Glutamatergic neuron (in vitro differentiated cells): ENCODE measurements at regions not wholly inside any gene's neighbourhood (a gene's known extent, or its start where the extent isn't known, plus 50 kb on each side); places are given as distances from the start of the nearest gene placed in this dataset.

Experiments used
- DNase-seq: peaks from one replicate; pipeline ENCODE4 v3.0.0; 2022
- H3K27ac Mint-ChIP-seq: one replicate; pipeline ENCODE4 v1.8.0; 2020; ENCODE audit warnings: mild to moderate bottlenecking, mixed read lengths, inconsistent platforms; ENCODE audit not compliant: unreplicated experiment
- H3K27me3 Mint-ChIP-seq: one replicate; pipeline ENCODE4 v1.8.0; 2020; ENCODE audit warnings: mild to moderate bottlenecking, moderate library complexity, mixed read lengths, inconsistent platforms; ENCODE audit not compliant: unreplicated experiment
- H3K36me3 Mint-ChIP-seq: one replicate; pipeline ENCODE4 v1.8.0; 2020; ENCODE audit warnings: mild to moderate bottlenecking, mixed read lengths, inconsistent platforms; ENCODE audit not compliant: unreplicated experiment
- H3K4me1 Mint-ChIP-seq: one replicate; pipeline ENCODE4 v1.8.0; 2020; ENCODE audit warnings: mild to moderate bottlenecking, low read depth, mixed read lengths, inconsistent platforms; ENCODE audit not compliant: unreplicated experiment
- H3K4me3 Mint-ChIP-seq: one replicate; pipeline ENCODE4 v1.8.0; 2020; ENCODE audit warnings: mild to moderate bottlenecking, mixed read lengths, inconsistent platforms; ENCODE audit not compliant: unreplicated experiment
- H3K9me3 Mint-ChIP-seq: one replicate; pipeline ENCODE4 v1.8.0; 2020; ENCODE audit warnings: mild to moderate bottlenecking, moderate library complexity, mixed read lengths, inconsistent platforms; ENCODE audit not compliant: unreplicated experiment
- TF ChIP-seq, protein P1 (sequence below): fragments of 200-600 bp; sonication (generic); IDR thresholded peaks from one replicate; pipeline ENCODE4 v1.5.0; 2021; ENCODE audit not compliant: partially characterized antibody, unreplicated experiment

DNA sequence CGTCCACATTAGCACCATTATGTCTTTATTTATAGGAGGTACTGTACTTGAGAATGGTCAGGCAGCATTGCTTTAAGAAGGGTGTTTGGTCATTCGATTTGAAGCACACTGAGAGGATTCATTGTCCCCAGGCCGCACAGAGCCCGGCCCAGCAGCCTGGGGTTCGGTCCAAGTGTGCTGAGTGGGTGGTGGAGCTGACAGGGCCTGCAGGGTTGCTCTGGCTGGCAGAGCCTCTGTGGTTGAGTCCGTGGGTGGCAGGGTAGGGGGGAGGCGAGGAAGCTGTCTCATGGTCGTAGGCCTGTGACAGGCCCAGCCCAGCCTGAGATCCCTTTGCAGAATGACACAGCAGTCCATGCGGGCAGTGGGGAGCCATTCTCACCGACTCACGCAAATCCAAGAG, 227.7 kb upstream of the TOPAZ1 start:
- DNase-seq, result no peak
- H3K36me3 Mint-ChIP-seq, result no peaks in the 10 kb centered on the region
- TF ChIP-seq, protein P1, sequence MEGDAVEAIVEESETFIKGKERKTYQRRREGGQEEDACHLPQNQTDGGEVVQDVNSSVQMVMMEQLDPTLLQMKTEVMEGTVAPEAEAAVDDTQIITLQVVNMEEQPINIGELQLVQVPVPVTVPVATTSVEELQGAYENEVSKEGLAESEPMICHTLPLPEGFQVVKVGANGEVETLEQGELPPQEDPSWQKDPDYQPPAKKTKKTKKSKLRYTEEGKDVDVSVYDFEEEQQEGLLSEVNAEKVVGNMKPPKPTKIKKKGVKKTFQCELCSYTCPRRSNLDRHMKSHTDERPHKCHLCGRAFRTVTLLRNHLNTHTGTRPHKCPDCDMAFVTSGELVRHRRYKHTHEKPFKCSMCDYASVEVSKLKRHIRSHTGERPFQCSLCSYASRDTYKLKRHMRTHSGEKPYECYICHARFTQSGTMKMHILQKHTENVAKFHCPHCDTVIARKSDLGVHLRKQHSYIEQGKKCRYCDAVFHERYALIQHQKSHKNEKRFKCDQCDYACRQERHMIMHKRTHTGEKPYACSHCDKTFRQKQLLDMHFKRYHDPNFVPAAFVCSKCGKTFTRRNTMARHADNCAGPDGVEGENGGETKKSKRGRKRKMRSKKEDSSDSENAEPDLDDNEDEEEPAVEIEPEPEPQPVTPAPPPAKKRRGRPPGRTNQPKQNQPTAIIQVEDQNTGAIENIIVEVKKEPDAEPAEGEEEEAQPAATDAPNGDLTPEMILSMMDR, result no peak
- H3K4me1 Mint-ChIP-seq, result peaks cover 5% of the 10 kb centered on the region
- H3K9me3 Mint-ChIP-seq, result peaks cover 2% of the 10 kb centered on the region
- no peak overlapping the region for H3K27ac Mint-ChIP-seq
- H3K27me3 Mint-ChIP-seq, result peaks cover 5% of the 10 kb centered on the region
- no peak overlapping the region for H3K4me3 Mint-ChIP-seq

GRCh38 chr3:44015170-44015569, 226.5 kb upstream of the TOPAZ1 start:
- Mint-ChIP-seq H3K9me3 (peaks cover 2% of the 10 kb centered on the region), H3K4me1 (peaks cover 12% of the 10 kb centered on the region), H3K4me3 (no peak overlapping the region), H3K36me3 (no peaks in the 10 kb centered on the region), H3K27me3 (peaks cover 5% of the 10 kb centered on the region), H3K27ac (no peak overlapping the region)
- TF ChIP-seq, protein P1, result no peak
- DNase-seq, result no peak

DNA sequence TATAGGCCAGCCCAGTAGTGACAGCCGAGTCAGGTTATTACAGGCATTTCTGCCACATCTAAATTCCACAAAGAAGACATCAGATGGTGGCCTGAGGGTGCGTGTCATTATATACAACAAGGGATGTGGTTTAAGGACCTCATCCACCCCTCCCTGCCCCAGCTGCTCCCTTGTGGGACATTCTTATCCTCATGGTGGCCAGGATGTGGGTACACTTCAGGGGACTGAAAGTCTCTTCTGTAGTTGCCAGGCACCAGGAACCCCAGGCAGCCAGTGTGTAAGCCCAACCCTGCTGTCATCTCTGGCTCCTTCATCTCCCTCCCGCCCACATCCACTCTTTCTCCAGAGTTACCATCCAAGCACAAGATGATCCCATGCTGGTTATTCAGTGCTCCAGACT, 224.9 kb upstream of the TOPAZ1 start:
- Mint-ChIP-seq H3K4me3 (no peak overlapping the region), H3K4me1 (peaks cover 18% of the 10 kb centered on the region), H3K27me3 (peaks cover 7% of the 10 kb centered on the region), H3K36me3 (no peaks in the 10 kb centered on the region), H3K27ac (no peak overlapping the region), H3K9me3 (no peaks in the 10 kb centered on the region)
- DNase-seq, result no peak
- TF ChIP-seq, protein P1, result no peak

- no peak overlapping the region for H3K4me3 Mint-ChIP-seq
- no peak overlapping the region for H3K27ac Mint-ChIP-seq
- peaks cover 4% of the 10 kb centered on the region for H3K36me3 Mint-ChIP-seq
- peaks cover 7% of the 10 kb centered on the region for H3K27me3 Mint-ChIP-seq
- no peak for DNase-seq
- peaks cover 3% of the 10 kb centered on the region for H3K9me3 Mint-ChIP-seq
- TF ChIP-seq, protein P1, result no peak
- H3K4me1 Mint-ChIP-seq, result peaks cover 19% of the 10 kb centered on the region
Measured at GRCh38 chr3:44018926-44019325, 222.8 kb upstream of the TOPAZ1 start.

DNA sequence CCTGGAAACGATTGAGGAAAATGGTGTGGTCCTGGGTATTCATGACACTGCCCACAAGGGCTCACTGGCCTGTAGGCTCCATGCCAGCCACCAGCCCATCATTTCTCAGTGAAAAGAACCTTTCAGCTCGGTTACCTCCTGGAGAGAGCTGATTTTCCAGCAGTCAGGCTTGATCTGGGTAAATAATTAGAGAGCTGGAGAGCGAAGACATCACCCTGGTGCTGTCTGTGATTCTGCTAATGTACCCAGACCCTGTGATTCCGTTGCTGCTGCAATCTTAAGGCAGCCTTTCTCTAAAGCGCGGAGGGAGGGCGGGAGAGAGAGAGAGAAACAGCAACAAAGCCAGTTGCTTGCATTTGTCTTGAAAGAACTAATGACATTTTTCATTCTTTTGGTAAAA, 221.9 kb upstream of the TOPAZ1 start:
- no peak overlapping the region for H3K27ac Mint-ChIP-seq
- TF ChIP-seq, protein P1, result no peak
- H3K27me3 Mint-ChIP-seq, result peaks cover 7% of the 10 kb centered on the region
- H3K36me3 Mint-ChIP-seq, result peaks cover 4% of the 10 kb centered on the region
- H3K4me3 Mint-ChIP-seq, result no peak overlapping the region
- DNase-seq, result no peak
- H3K4me1 Mint-ChIP-seq, result peaks cover 19% of the 10 kb centered on the region
- peaks cover 3% of the 10 kb centered on the region for H3K9me3 Mint-ChIP-seq
